ENCODE measurements at regions not wholly inside any gene's neighbourhood (a gene's known extent, or its start where the extent isn't known, plus 50 kb on each side); places are given as distances from the start of the nearest gene placed in this dataset.

GRCh38 chr6:108796875-108797274 is 51.3 kb upstream of the ARMC2 start:
- Histone ChIP-seq H3K27me3 (ENCODE audit: control insufficient read depth, insufficient read depth, low read length) (no peaks in the 10 kb centered on the region), H3K9me3 (ENCODE audit: control insufficient read depth, low read depth, low read length) (no peaks in the 10 kb centered on the region), H3K4me3 (ENCODE audit: low read length) (no peak overlapping the region), H3K27ac (ENCODE audit: low read length) (no peak overlapping the region), H3K36me3 (ENCODE audit: control insufficient read depth, insufficient read depth, low read length) (no peaks in the 10 kb centered on the region), H3K4me1 (ENCODE audit: control insufficient read depth, insufficient read depth, low read length) (peaks cover 29% of the 10 kb centered on the region)
- peak in 1 of 2 donors; percentile 41 for DNase-seq
- WGBS (ENCODE audit: insufficient coverage, low lambda C conversion rate), result no CpG with 5 or more reads among the region's 3 CpGs

- Histone ChIP-seq H3K4me3 (ENCODE audit: low read length) (no peak overlapping the region), H3K4me1 (ENCODE audit: control insufficient read depth, insufficient read depth, low read length) (peaks cover 29% of the 10 kb centered on the region), H3K36me3 (ENCODE audit: control insufficient read depth, insufficient read depth, low read length) (no peaks in the 10 kb centered on the region), H3K27ac (ENCODE audit: low read length) (no peak overlapping the region), H3K27me3 (ENCODE audit: control insufficient read depth, insufficient read depth, low read length) (no peaks in the 10 kb centered on the region), H3K9me3 (ENCODE audit: control insufficient read depth, low read depth, low read length) (no peaks in the 10 kb centered on the region)
- WGBS (ENCODE audit: insufficient coverage, low lambda C conversion rate), result 44% methylated on average over 3 of the region's 11 CpGs
- peak in 1 of 2 donors; percentile 27 for DNase-seq
Observed at GRCh38 chr6:108797951-108798669, 50.1 kb upstream of the ARMC2 start.

Data from large intestine (tissue), 3 donors.